Stimulated activated CD8-positive, alpha-beta memory T cell treated with anti-CD3 and anti-CD28 coated beads, Interleukin-7, amount 100 ng/mL, for 1 hour (primary cell): ENCODE measurements at regions not wholly inside any gene's neighbourhood (a gene's known extent, or its start where the extent isn't known, plus 50 kb on each side); places are given as distances from the start of the nearest gene placed in this dataset.

ENCODE experiments used
- DNase-seq, 2 donors: peaks; one replicate each; pipeline ENCODE4 v3.0.0-alpha.2; 2020; ENCODE audit warnings: low read depth in 2 of 2

- DNase-seq: no peak
Observed at GRCh38 chr10:47190802-47191450, 109.1 kb upstream of the GDF10 start.

- DNase-seq: no peak
Observed at GRCh38 chr10:47192273-47192672, 107.7 kb upstream of the GDF10 start.

- DNase-seq: no peak
Observed at GRCh38 chr10:47193666-47194065, 106.3 kb upstream of the GDF10 start.

GRCh38 chr10:47195274-47195885 is 104.6 kb upstream of the GDF10 start:
- DNase-seq: no peak

GRCh38 chr10:47196691-47197090 is 103.3 kb upstream of the GDF10 start:
- DNase-seq: no peak

- no peak for DNase-seq
Observed at GRCh38 chr10:47198221-47198620, 101.8 kb upstream of the GDF10 start.

- DNase-seq: no peak
Observed at GRCh38 chr10:47205192-47205591, 94.8 kb upstream of the GDF10 start.

GRCh38 chr10:47206449-47207280 is 93.3 kb upstream of the GDF10 start:
- DNase-seq: no peak

GRCh38 chr10:47207281-47207615 is 92.7 kb upstream of the GDF10 start:
- no peak for DNase-seq

- DNase-seq: no peak
Observed at GRCh38 chr10:47207894-47208469, 92.0 kb upstream of the GDF10 start.

- no peak for DNase-seq
Observed at GRCh38 chr10:47209466-47209865, 90.5 kb upstream of the GDF10 start.

- no peak for DNase-seq
Observed at GRCh38 chr10:47214520-47214919, 85.5 kb upstream of the GDF10 start.

- no peak for DNase-seq
Observed at GRCh38 chr10:47217113-47217512, 82.9 kb upstream of the GDF10 start.

GRCh38 chr10:47218803-47219202 is 81.2 kb upstream of the GDF10 start:
- DNase-seq: no peak

GRCh38 chr10:47222461-47222860 is 77.5 kb upstream of the GDF10 start:
- DNase-seq: no peak

GRCh38 chr10:47223236-47223635 is 76.8 kb upstream of the GDF10 start:
- no peak for DNase-seq

GRCh38 chr10:47224546-47225218 is 75.3 kb upstream of the GDF10 start:
- no peak for DNase-seq

GRCh38 chr10:47225219-47225927 is 74.6 kb upstream of the GDF10 start:
- no peak for DNase-seq

GRCh38 chr10:47225928-47226645 is 73.9 kb upstream of the GDF10 start:
- DNase-seq: no peak

GRCh38 chr10:47230482-47230881 is 69.5 kb upstream of the GDF10 start:
- no peak for DNase-seq

- DNase-seq: no peak
Observed at GRCh38 chr10:47230957-47231356, 69.0 kb upstream of the GDF10 start.
